Glutamatergic neuron (in vitro differentiated cells): ENCODE measurements at regions not wholly inside any gene's neighbourhood (a gene's known extent, or its start where the extent isn't known, plus 50 kb on each side); places are given as distances from the start of the nearest gene placed in this dataset.

Source experiments
- DNase-seq: peaks from one replicate; pipeline ENCODE4 v3.0.0; 2022
- H3K27ac Mint-ChIP-seq: one replicate; pipeline ENCODE4 v1.8.0; 2020; ENCODE audit warnings: mild to moderate bottlenecking, mixed read lengths, inconsistent platforms; ENCODE audit not compliant: unreplicated experiment
- H3K27me3 Mint-ChIP-seq: one replicate; pipeline ENCODE4 v1.8.0; 2020; ENCODE audit warnings: mild to moderate bottlenecking, moderate library complexity, mixed read lengths, inconsistent platforms; ENCODE audit not compliant: unreplicated experiment
- H3K36me3 Mint-ChIP-seq: one replicate; pipeline ENCODE4 v1.8.0; 2020; ENCODE audit warnings: mild to moderate bottlenecking, mixed read lengths, inconsistent platforms; ENCODE audit not compliant: unreplicated experiment
- H3K4me1 Mint-ChIP-seq: one replicate; pipeline ENCODE4 v1.8.0; 2020; ENCODE audit warnings: mild to moderate bottlenecking, low read depth, mixed read lengths, inconsistent platforms; ENCODE audit not compliant: unreplicated experiment
- H3K4me3 Mint-ChIP-seq: one replicate; pipeline ENCODE4 v1.8.0; 2020; ENCODE audit warnings: mild to moderate bottlenecking, mixed read lengths, inconsistent platforms; ENCODE audit not compliant: unreplicated experiment
- H3K9me3 Mint-ChIP-seq: one replicate; pipeline ENCODE4 v1.8.0; 2020; ENCODE audit warnings: mild to moderate bottlenecking, moderate library complexity, mixed read lengths, inconsistent platforms; ENCODE audit not compliant: unreplicated experiment
- TF ChIP-seq, protein P1 (sequence below): fragments of 200-600 bp; sonication (generic); IDR thresholded peaks from one replicate; pipeline ENCODE4 v1.5.0; 2021; ENCODE audit not compliant: partially characterized antibody, unreplicated experiment

DNA sequence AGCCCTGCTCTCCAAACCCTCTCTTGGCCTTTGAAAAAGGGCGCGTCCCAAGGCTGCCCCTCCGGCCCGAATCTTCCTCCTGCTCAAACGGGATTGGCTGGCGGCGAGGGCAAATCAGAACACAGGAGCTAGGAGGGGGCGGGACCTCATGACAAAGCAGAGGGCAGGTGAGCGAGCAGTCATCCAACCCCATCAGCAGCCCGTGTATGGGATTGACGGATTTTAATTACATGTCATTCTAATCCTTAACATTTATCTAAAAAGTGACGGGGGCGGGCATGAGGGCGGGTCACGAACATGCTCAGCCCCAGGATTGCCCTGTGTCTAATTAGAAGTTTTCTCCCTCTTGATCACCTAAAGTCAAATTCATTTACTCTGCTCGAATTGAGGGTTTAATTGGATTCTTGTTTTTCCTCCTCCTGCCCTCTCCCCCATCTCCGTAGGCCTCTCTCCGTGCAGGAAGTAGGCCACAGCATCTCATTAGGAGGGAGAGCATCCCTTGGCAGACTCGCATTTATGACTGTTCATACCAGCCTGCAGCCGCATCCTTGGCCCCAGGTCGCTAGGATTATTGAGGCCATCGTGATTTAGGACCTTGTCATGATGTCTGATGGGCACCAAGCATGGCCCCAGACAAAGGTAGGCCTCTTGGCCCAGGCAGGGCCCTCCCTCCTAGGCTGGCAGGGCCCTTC is 147.1 kb downstream of the CHST1 start:
- Mint-ChIP-seq H3K27ac (no peak overlapping the region), H3K36me3 (peaks cover 4% of the 10 kb centered on the region), H3K9me3 (no peaks in the 10 kb centered on the region), H3K4me3 (no peak overlapping the region), H3K27me3 (peaks cover 2% of the 10 kb centered on the region), H3K4me1 (peaks cover 7% of the 10 kb centered on the region)
- TF ChIP-seq, protein P1, sequence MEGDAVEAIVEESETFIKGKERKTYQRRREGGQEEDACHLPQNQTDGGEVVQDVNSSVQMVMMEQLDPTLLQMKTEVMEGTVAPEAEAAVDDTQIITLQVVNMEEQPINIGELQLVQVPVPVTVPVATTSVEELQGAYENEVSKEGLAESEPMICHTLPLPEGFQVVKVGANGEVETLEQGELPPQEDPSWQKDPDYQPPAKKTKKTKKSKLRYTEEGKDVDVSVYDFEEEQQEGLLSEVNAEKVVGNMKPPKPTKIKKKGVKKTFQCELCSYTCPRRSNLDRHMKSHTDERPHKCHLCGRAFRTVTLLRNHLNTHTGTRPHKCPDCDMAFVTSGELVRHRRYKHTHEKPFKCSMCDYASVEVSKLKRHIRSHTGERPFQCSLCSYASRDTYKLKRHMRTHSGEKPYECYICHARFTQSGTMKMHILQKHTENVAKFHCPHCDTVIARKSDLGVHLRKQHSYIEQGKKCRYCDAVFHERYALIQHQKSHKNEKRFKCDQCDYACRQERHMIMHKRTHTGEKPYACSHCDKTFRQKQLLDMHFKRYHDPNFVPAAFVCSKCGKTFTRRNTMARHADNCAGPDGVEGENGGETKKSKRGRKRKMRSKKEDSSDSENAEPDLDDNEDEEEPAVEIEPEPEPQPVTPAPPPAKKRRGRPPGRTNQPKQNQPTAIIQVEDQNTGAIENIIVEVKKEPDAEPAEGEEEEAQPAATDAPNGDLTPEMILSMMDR: no peak
- no peak for DNase-seq

DNA sequence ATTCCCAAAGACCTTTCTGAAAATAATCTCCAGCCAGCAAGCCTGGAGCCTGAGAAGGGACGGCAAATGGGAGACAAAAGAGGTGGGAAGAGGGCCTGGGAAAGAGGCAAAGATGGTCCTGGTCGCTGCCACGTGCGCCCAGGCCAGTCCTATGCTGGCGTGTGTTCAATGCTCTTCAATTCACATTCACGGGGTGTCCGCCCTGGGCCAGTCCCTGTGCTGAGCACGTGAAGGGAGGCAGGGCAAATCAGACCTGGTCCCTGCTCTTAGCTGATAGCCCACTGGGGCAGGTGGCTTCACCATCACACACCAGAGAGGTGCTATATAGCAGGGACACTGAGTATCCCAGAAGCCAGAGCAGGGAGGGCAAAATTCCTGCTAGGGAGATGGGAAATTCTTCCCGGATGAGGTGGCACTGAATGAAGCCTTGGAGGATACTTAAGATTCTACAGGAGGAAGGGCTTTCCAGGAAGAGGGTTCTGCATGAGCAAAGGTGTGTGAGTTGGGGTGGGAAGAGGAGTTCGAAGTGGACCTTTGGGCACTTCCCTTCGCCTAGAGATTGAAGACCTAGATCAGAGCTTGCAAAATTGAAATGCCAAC is 148.2 kb downstream of the CHST1 start:
- Mint-ChIP-seq H3K27ac (no peak overlapping the region), H3K36me3 (peaks cover 4% of the 10 kb centered on the region), H3K4me1 (peaks cover 12% of the 10 kb centered on the region), H3K4me3 (no peak overlapping the region), H3K27me3 (peaks cover 4% of the 10 kb centered on the region), H3K9me3 (peaks cover 5% of the 10 kb centered on the region)
- no peak for DNase-seq
- TF ChIP-seq, protein P1: no peak

DNA sequence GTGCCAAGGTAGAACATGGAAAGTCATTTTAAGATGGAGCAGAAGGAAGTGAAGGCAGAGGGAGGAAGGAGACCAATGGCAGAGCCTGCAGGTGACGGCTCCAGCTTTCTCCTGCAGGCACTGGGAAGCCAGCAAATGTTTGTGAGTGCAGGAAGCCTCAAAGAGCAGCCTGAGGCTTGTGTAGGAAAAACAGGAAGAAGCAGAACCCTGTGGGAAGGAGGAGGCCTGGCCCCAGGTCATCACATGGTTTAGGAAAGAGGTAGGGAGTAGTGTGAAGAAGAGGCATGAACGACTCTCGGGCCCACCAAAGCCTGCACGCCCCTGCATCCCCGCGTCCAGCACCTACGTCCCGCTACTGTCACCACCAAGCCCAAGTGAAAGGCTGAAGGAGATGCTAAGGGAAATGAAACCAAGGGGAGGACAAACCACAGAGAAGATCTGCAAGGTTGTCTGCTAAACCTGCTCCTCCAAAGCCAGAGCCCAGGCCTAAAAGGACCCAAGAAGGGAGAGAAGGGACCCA is 151.5 kb downstream of the CHST1 start:
- H3K27me3 Mint-ChIP-seq: peaks cover 17% of the 10 kb centered on the region
- H3K36me3 Mint-ChIP-seq: no peaks in the 10 kb centered on the region
- H3K27ac Mint-ChIP-seq: no peak overlapping the region
- TF ChIP-seq, protein P1: no peak
- H3K9me3 Mint-ChIP-seq: peaks cover 21% of the 10 kb centered on the region
- H3K4me1 Mint-ChIP-seq: peaks cover 39% of the 10 kb centered on the region
- DNase-seq: no peak
- no peak overlapping the region for H3K4me3 Mint-ChIP-seq

DNA sequence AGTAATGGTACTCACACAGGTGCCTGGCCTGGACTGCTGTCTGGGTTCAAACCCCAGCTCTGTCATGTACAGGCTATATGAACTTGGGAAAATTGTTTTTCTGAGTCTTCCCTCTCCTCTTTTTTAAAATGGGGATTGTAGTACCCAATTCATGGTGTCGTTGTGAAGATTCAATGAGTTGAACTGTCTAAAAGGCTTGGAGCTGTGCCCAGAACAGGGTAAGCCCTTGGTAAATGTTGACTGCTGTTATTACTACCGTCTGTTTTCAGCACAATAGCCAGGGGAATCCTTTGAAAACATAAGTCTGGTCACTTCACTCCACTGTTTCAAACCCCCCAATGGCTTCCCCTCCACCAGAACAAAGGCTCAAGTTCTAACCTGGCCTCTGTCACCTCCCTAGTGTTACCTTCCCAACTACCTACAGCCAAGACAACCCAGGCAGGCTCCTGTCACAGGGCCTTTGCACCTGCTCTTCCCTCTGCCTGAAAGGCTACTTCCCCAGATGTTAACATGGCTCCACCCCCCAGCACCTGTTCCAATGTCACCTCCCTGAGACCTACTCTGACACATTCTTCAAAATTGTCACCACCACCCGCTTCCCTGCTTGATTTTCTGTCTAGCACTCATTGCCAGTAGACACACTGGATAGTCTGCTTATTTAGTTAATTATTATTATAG is 152.8 kb downstream of the CHST1 start:
- H3K9me3 Mint-ChIP-seq: peaks cover 21% of the 10 kb centered on the region
- H3K4me1 Mint-ChIP-seq: peaks cover 41% of the 10 kb centered on the region
- H3K36me3 Mint-ChIP-seq: peaks cover 1% of the 10 kb centered on the region
- no peak overlapping the region for H3K4me3 Mint-ChIP-seq
- DNase-seq: no peak
- peaks cover 17% of the 10 kb centered on the region for H3K27me3 Mint-ChIP-seq
- TF ChIP-seq, protein P1: no peak
- H3K27ac Mint-ChIP-seq: peak overlapping the region; percentile 99
